Body of pancreas (tissue), 4 donors: ENCODE measurements at regions not wholly inside any gene's neighbourhood (a gene's known extent, or its start where the extent isn't known, plus 50 kb on each side); places are given as distances from the start of the nearest gene placed in this dataset.

Experiments used
- POLR2A ChIP-seq, 3 donors: fragments of 450-650 bp; IDR thresholded peaks; one replicate each; pipeline ENCODE4 v1.6.1; 2016; ENCODE audit warnings: antibody characterized with exemption in 3 of 3, mild to moderate bottlenecking in 2 of 3
- TF ChIP-seq, protein P1 (sequence below), 7 experiments: fragments of 450-650 bp in 4 of 7; fragments of 200-600 bp in 3 of 7; sonication (generic) in 3 of 7; IDR thresholded peaks; one replicate each; pipeline ENCODE4 v1.5.1; 2016 to 2019; ENCODE audit warnings: antibody characterized with exemption in 7 of 7

DNA sequence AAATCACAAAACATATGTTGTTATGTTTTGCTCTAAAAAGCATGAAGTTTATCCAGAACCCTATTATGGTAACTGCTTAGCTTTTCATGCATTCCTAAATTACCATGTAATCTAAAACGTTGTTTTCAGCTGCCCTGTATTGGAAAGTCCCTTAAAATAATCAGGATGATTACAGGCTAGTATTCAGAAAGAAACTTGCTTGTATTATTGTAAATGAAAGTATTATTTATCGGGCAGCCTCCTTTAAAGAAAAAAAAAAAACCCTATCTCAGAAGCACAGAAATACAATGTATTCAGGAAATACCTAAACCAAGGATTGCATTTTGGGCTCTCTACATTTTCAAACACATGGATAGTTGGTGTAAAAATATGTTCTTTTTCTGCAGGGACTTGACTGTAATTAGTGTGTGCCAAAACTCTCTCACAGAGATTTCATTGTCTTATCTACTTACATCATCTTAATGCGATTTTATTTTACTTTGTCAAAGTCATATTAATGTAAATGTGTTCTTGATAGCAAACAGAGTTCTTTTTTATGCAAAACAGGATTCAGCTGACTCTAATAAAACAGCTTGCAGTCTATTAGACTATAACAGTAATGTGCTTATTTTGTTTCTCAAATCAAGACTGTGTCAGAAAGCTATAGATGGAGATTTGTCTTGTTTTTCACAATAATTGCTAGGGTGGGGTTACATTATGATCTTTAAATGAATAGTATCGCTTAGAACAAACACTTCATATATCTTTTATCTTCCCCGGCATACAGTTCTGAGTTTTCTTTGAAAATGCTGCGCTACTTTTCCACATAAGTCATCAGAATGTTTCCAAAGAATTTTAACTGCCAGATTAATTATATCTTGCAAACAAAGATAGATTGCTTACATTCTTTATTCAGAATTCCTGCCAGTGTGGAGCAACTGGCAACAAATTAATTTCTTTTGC lies 65.3 kb upstream of the ARID5B start:
- TF ChIP-seq, protein P1, sequence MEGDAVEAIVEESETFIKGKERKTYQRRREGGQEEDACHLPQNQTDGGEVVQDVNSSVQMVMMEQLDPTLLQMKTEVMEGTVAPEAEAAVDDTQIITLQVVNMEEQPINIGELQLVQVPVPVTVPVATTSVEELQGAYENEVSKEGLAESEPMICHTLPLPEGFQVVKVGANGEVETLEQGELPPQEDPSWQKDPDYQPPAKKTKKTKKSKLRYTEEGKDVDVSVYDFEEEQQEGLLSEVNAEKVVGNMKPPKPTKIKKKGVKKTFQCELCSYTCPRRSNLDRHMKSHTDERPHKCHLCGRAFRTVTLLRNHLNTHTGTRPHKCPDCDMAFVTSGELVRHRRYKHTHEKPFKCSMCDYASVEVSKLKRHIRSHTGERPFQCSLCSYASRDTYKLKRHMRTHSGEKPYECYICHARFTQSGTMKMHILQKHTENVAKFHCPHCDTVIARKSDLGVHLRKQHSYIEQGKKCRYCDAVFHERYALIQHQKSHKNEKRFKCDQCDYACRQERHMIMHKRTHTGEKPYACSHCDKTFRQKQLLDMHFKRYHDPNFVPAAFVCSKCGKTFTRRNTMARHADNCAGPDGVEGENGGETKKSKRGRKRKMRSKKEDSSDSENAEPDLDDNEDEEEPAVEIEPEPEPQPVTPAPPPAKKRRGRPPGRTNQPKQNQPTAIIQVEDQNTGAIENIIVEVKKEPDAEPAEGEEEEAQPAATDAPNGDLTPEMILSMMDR (IDR thresholded peaks at IDR 0.05) = no peak
- TF ChIP-seq POLR2A (IDR thresholded peaks at IDR 0.05) = no peak
